ENCODE measurements at regions not wholly inside any gene's neighbourhood (a gene's known extent, or its start where the extent isn't known, plus 50 kb on each side); places are given as distances from the start of the nearest gene placed in this dataset.

GRCh38 chr11:90704510-90704909 is 481.7 kb upstream of the CHORDC1 start:
- no peak for DNase-seq (ENCODE audit: low read depth, low spot score)
- POLR2A ChIA-PET: no interaction called here
- H3K4me1 ChIP-seq (ENCODE audit: control insufficient read depth, insufficient read depth, low read length): no peaks in the 10 kb centered on the region
- no peak for ATAC-seq
- CTCF ChIA-PET: no interaction called here
- no peak for TF ChIP-seq REST (IDR thresholded peaks at IDR 0.05; ENCODE audit: insufficient read depth in 1 of 2, low read depth in 2 of 2, low read length in 1 of 2)
- no peak for TF ChIP-seq CTCF (IDR thresholded peaks at IDR 0.05)
- no peak for TF ChIP-seq SIN3A (IDR thresholded peaks at IDR 0.05; ENCODE audit: borderline replicate concordance, insufficient read depth, low read depth, low read length)
- TF ChIP-seq POLR2AphosphoS5 (IDR thresholded peaks at IDR 0.05; ENCODE audit: low read depth, low read length): no peak
- TF ChIP-seq TCF7L2 (IDR thresholded peaks at IDR 0.05; ENCODE audit: low read depth, low read length): no peak
- H3K27me3 ChIP-seq (ENCODE audit: control insufficient read depth, insufficient read depth, low read length): no peaks in the 10 kb centered on the region
- H3K4me3 ChIP-seq (ENCODE audit: low read depth in 2 of 2, low read length in 2 of 2): no peak overlapping the region
- no peaks in the 10 kb centered on the region for H3K36me3 ChIP-seq (ENCODE audit: control insufficient read depth, insufficient read depth, low read length)
- intact Hi-C loops (cut with micrococcal nuclease; ENCODE audit: unreplicated experiment): no loop called here
- H3K9me3 ChIP-seq (ENCODE audit: control insufficient read depth, insufficient read depth, low read depth, low read length): no peaks in the 10 kb centered on the region
- in situ Hi-C loops (cut with HindIII; ENCODE audit: low pct_unique_long_range_greater_than_20kb, low sequenced_read_pairs): no loop called here
- BruUV-seq (replicated peaks): no TSS peak
- H3K27ac ChIP-seq (ENCODE audit: low read length): no peak overlapping the region

GRCh38 chr11:90701716-90702115 is 478.9 kb upstream of the CHORDC1 start:
- BruUV-seq (replicated peaks): no TSS peak
- in situ Hi-C loops (cut with HindIII; ENCODE audit: low pct_unique_long_range_greater_than_20kb, low sequenced_read_pairs) (no loop called here), intact Hi-C loops (cut with micrococcal nuclease; ENCODE audit: unreplicated experiment) (no loop called here)
- H3K36me3 ChIP-seq (ENCODE audit: control insufficient read depth, insufficient read depth, low read length): no peaks in the 10 kb centered on the region
- H3K27me3 ChIP-seq (ENCODE audit: control insufficient read depth, insufficient read depth, low read length): no peaks in the 10 kb centered on the region
- H3K27ac ChIP-seq (ENCODE audit: low read length): no peak overlapping the region
- ChIA-PET CTCF (no interaction called here), POLR2A (no interaction called here)
- no peak for DNase-seq (ENCODE audit: low read depth, low spot score)
- no peak for ATAC-seq
- no peaks in the 10 kb centered on the region for H3K9me3 ChIP-seq (ENCODE audit: control insufficient read depth, insufficient read depth, low read depth, low read length)
- no peak overlapping the region for H3K4me3 ChIP-seq (ENCODE audit: low read depth in 2 of 2, low read length in 2 of 2)
- TF ChIP-seq REST (IDR thresholded peaks at IDR 0.05; ENCODE audit: insufficient read depth in 1 of 2, low read depth in 2 of 2, low read length in 1 of 2): no peak
- TF ChIP-seq SIN3A (IDR thresholded peaks at IDR 0.05; ENCODE audit: borderline replicate concordance, insufficient read depth, low read depth, low read length): no peak
- no peak for TF ChIP-seq POLR2AphosphoS5 (IDR thresholded peaks at IDR 0.05; ENCODE audit: low read depth, low read length)
- no peak for TF ChIP-seq TCF7L2 (IDR thresholded peaks at IDR 0.05; ENCODE audit: low read depth, low read length)
- no peak for TF ChIP-seq CTCF (IDR thresholded peaks at IDR 0.05)
- H3K4me1 ChIP-seq (ENCODE audit: control insufficient read depth, insufficient read depth, low read length): no peaks in the 10 kb centered on the region
